ENCODE measurements at regions not wholly inside any gene's neighbourhood (a gene's known extent, or its start where the extent isn't known, plus 50 kb on each side); places are given as distances from the start of the nearest gene placed in this dataset.
"Not testable (repeated sequence)": the region's sequence is repeated elsewhere in the genome, so short reads cannot be mapped to it uniquely, and the experiment has no call there.

DNA sequence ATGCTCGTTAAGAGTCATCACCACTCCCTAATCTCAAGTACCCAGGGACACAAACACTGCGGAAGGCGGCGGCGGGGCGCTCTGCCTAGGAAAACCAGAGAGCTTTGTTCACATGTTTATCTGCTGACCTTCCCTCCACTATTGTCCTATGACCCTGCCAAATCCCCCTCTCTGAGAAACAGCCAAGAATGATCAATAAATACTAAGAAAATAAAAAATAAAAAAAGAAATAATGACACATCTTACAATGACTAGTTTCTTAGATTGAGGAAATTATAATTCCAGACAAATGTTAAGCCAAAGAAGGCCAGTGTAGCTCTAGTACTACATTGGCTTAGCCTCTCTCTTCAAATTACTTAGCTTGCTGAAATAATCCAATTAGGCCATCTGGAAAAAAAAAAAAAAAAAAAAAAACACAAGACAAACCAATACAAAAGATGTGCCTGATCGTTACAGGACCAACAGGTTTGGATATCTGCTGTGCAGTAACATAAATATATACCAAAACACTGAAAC, 58.0 kb downstream of the ANXA2R start:
- no peaks in the 10 kb centered on the region for H3K27me3 ChIP-seq
- no peaks in the 10 kb centered on the region for H3K4me1 ChIP-seq (replicated peaks in 1 of 2)
- H3K36me3 ChIP-seq (replicated peaks in 1 of 2), result no peaks in the 10 kb centered on the region
- no peak for DNase-seq
- no peaks in the 10 kb centered on the region for H3K9me3 ChIP-seq (replicated peaks in 1 of 3)
- 50 to 74% (median 60%) methylated on average over 6 to 7 of the region's 7 CpGs for WGBS, 4 donors
- intact Hi-C loops (cut with DNase I), result loop anchor here in 1 of 2 donors (10.0 kb wide), 1 partner anchor 67 kb away; no protein-coding TSS in a partner anchor
- no peak overlapping the region for H3K4me3 ChIP-seq
- H3K27ac ChIP-seq, result no peak overlapping the region
- TF ChIP-seq POLR2A (IDR thresholded peaks at IDR 0.05) (no peak), CTCF (IDR thresholded peaks at IDR 0.05) (no peak)

DNA sequence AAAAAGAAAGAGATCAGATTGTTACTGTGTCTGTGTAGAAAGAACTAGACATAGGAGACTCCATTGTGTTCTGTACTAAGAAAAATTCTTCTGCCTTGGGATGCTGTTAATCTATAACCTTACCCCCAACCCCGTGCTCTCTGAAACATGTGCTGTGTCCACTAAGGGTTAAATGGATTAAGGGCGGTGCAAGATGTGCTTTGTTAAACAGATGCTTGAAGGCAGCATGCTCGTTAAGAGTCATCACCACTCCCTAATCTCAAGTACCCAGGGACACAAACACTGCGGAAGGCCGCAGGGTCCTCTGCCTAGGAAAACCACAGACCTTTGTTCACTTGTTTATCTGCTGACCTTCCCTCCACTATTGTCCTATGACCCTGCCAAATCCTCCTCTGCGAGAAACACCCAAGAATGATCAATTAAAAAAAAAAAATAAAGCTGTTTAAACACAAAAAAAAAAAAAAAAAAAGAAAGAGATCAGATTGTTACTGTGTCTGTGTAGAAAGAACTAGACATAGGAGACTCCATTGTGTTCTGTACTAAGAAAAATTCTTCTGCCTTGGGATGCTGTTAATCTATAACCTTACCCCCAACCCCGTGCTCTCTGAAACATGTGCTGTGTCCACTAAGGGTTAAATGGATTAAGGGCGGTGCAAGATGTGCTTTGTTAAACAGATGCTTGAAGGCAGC, 58.6 kb downstream of the ANXA2R start:
- H3K27me3 ChIP-seq; H3K9me3 ChIP-seq (replicated peaks in 1 of 3); H3K4me3 ChIP-seq; H3K4me1 ChIP-seq (replicated peaks in 1 of 2); H3K27ac ChIP-seq; DNase-seq; H3K36me3 ChIP-seq (replicated peaks in 1 of 2): not testable (repeated sequence)
- WGBS, 4 donors, result no CpG with 5 or more reads among the region's 8 CpGs
- intact Hi-C loops (cut with DNase I), result loop anchor here in 1 of 2 donors (10.0 kb wide), 1 partner anchor 67 kb away; no protein-coding TSS in a partner anchor

DNA sequence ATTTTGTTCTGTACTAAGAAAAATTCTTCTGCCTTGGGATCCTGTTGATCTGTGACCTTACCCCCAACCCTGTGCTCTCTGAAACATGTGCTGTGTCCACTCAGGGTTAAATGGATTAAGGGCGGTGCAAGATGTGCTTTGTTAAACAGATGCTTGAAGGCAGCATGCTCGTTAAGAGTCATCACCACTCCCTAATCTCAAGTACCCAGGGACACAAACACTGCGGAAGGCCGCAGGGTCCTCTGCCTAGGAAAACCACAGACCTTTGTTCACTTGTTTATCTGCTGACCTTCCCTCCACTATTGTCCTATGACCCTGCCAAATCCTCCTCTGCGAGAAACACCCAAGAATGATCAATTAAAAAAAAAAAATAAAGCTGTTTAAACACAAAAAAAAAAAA, 59.1 kb downstream of the ANXA2R start:
- H3K27ac ChIP-seq; H3K4me1 ChIP-seq (replicated peaks in 1 of 2); H3K27me3 ChIP-seq; H3K36me3 ChIP-seq (replicated peaks in 1 of 2); H3K9me3 ChIP-seq (replicated peaks in 1 of 3); H3K4me3 ChIP-seq; DNase-seq: not testable (repeated sequence)
- no CpG with 5 or more reads among the region's 5 CpGs for WGBS, 4 donors
- intact Hi-C loops (cut with DNase I), result loop anchor here in 1 of 2 donors (10.0 kb wide), 1 partner anchor 66 kb away; no protein-coding TSS in a partner anchor

DNA sequence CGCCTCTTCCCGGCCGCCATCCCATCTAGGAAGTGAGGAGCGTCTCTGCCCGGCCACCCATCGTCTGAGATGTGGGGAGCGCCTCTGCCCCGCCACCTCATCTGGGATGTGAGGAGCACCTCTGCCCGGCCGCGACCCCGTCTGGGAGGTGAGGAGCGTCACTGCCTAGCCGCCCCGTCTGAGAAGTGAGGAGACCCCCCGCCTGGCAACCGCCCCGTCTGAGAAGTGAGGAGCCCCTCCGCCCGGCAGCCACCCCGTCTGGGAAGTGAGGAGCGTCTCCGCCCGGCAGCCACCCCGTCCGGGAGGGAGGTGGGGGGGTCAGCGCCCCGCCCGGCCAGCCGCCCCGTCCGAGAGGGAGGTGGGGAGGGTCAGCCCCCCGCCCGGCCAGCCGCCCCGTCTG, 59.7 kb downstream of the ANXA2R start:
- not testable (repeated sequence) for H3K9me3 ChIP-seq (replicated peaks in 1 of 3); H3K27ac ChIP-seq; DNase-seq; H3K4me3 ChIP-seq; H3K36me3 ChIP-seq (replicated peaks in 1 of 2); H3K27me3 ChIP-seq; H3K4me1 ChIP-seq (replicated peaks in 1 of 2)
- intact Hi-C loops (cut with DNase I), result loop anchor here in 1 of 2 donors (10.0 kb wide), 1 partner anchor 66 kb away; no protein-coding TSS in a partner anchor
- WGBS, 4 donors, result 88 to 99% (median 97%) methylated on average over 4 to 26 of the region's 36 CpGs

GRCh38 chr5:42979242-42979641, 60.9 kb downstream of the ANXA2R start:
- intact Hi-C loops (cut with DNase I); H3K4me3 ChIP-seq; H3K9me3 ChIP-seq (replicated peaks in 1 of 3); H3K27ac ChIP-seq; H3K36me3 ChIP-seq (replicated peaks in 1 of 2); H3K4me1 ChIP-seq (replicated peaks in 1 of 2); H3K27me3 ChIP-seq; DNase-seq: not testable (repeated sequence)
- 93 to 98% (median 95%) methylated on average over 19 to 34 of the region's 34 CpGs; no CpG with 5 or more reads in 1 of the 4 donors for WGBS, 4 donors

- TF ChIP-seq CTCF (IDR thresholded peaks at IDR 0.05) (no peak), POLR2A (IDR thresholded peaks at IDR 0.05) (no peak)
- Histone ChIP-seq H3K4me3 (no peak overlapping the region), H3K27me3 (no peaks in the 10 kb centered on the region), H3K9me3 (replicated peaks in 1 of 3) (no peaks in the 10 kb centered on the region), H3K27ac (no peak overlapping the region), H3K4me1 (replicated peaks in 1 of 2) (no peaks in the 10 kb centered on the region), H3K36me3 (replicated peaks in 1 of 2) (no peaks in the 10 kb centered on the region)
- intact Hi-C loops (cut with DNase I), result no loop called here
- DNase-seq, result no peak
- WGBS, 4 donors, result 83 to 98% (median 92%) methylated on average over 2 of the region's 2 CpGs
Measured at GRCh38 chr5:42974536-42974935, 65.6 kb downstream of the ANXA2R start.

Data from adrenal gland (tissue), 9 donors.